Body of pancreas (tissue), 4 donors: ENCODE measurements at regions not wholly inside any gene's neighbourhood (a gene's known extent, or its start where the extent isn't known, plus 50 kb on each side); places are given as distances from the start of the nearest gene placed in this dataset.

Experiments used
- CTCF ChIP-seq, 7 experiments: fragments of 450-650 bp in 4 of 7; fragments of 200-600 bp in 3 of 7; sonication (generic) in 3 of 7; IDR thresholded peaks; one replicate each; pipeline ENCODE4 v1.5.1; 2016 to 2019; ENCODE audit warnings: antibody characterized with exemption in 7 of 7
- POLR2A ChIP-seq, 3 donors: fragments of 450-650 bp; IDR thresholded peaks; one replicate each; pipeline ENCODE4 v1.6.1; 2016; ENCODE audit warnings: antibody characterized with exemption in 3 of 3, mild to moderate bottlenecking in 2 of 3

GRCh38 chr5:74454263-74455030 lies 186.1 kb downstream of the ENC1 start:
- TF ChIP-seq CTCF (IDR thresholded peaks at IDR 0.05) (no peak), POLR2A (IDR thresholded peaks at IDR 0.05) (no peak)
